SU-DHL-6 (cell line): ENCODE measurements at regions not wholly inside any gene's neighbourhood (a gene's known extent, or its start where the extent isn't known, plus 50 kb on each side); places are given as distances from the start of the nearest gene placed in this dataset.

Experiments used
- H2AFZ ChIP-seq: fragments of 200-600 bp; sonication (generic); 2 replicates; pipeline ENCODE4 v1.6.1; 2014; ENCODE audit warnings: low read depth, mild to moderate bottlenecking, moderate library complexity, mixed read lengths, antibody characterized with exemption, low read length; ENCODE audit not compliant: severe bottlenecking
- H3F3A ChIP-seq: fragments of 200-600 bp; shearing (Covaris generic); 2 replicates; pipeline ENCODE4 v1.6.0; 2016; ENCODE audit warnings: antibody characterized with exemption, mild to moderate bottlenecking; ENCODE audit not compliant: insufficient read depth
- H3K27ac ChIP-seq: fragments of 200-600 bp; sonication (generic); 2 replicates; pipeline ENCODE4 v1.5.1; 2016; ENCODE audit warnings: low read depth, mild to moderate bottlenecking, low read length, moderate library complexity, mixed read lengths
- H3K27me3 ChIP-seq: fragments of 200-600 bp; sonication (generic), shearing (Covaris generic); 2 replicates; pipeline ENCODE4 v1.6.0; 2014; ENCODE audit warnings: mild to moderate bottlenecking, low read length
- H3K36me3 ChIP-seq: fragments of 200-600 bp; sonication (generic); 2 replicates; pipeline ENCODE4 v1.6.1; 2014; ENCODE audit warnings: mild to moderate bottlenecking, low read length, mixed read lengths
- H3K4me2 ChIP-seq: fragments of 300-600, 200-600 bp; shearing (Covaris generic), sonication (generic); 2 replicates; pipeline ENCODE4 v1.6.0; 2014; ENCODE audit warnings: low read length, low read depth, mild to moderate bottlenecking; ENCODE audit not compliant: poor library complexity, severe bottlenecking
- H3K4me3 ChIP-seq: fragments of 200-600 bp; sonication (generic); 2 replicates; pipeline ENCODE4 v1.5.1; 2014; ENCODE audit warnings: antibody characterized with exemption, low read length, mild to moderate bottlenecking, mixed read lengths; ENCODE audit not compliant: insufficient read depth, poor library complexity, severe bottlenecking
- H3K79me2 ChIP-seq: fragments of 200-600 bp; sonication (generic); 2 replicates; pipeline ENCODE4 v1.6.1; 2014; ENCODE audit warnings: mild to moderate bottlenecking, low read length, moderate library complexity; ENCODE audit not compliant: insufficient read depth
- H3K9ac ChIP-seq: fragments of 200-600 bp; sonication (generic); 2 replicates; pipeline ENCODE4 v1.7.0; 2014; ENCODE audit warnings: mild to moderate bottlenecking, low read length
- H3K9me2 ChIP-seq: fragments of 200-600 bp; sonication (generic); replicated peaks from 2 replicates; pipeline ENCODE4 v1.6.1; 2014; ENCODE audit warnings: low read length; ENCODE audit not compliant: insufficient read depth
- H3K9me3 ChIP-seq: fragments of 200-600 bp; sonication (generic); 2 replicates; pipeline ENCODE4 v1.6.1; 2014; ENCODE audit warnings: low read length, mixed read lengths; ENCODE audit not compliant: insufficient read depth
- H4K20me1 ChIP-seq: fragments of 200-600 bp; sonication (generic); 2 replicates; pipeline ENCODE4 v1.6.1; 2014; ENCODE audit warnings: low read depth, mild to moderate bottlenecking, antibody characterized with exemption, low read length, moderate library complexity, mixed read lengths
- CTCF ChIP-seq: fragments of 200-600 bp; sonication (generic); IDR thresholded peaks from one replicate; pipeline ENCODE4 v1.5.1; 2017; ENCODE audit warnings: antibody characterized with exemption, mild to moderate bottlenecking, low read length, moderate library complexity; ENCODE audit not compliant: insufficient read depth, poor library complexity, severe bottlenecking
- EZH2phosphoT487 ChIP-seq: fragments of 200-600 bp; sonication (generic), shearing (Covaris generic); conservative IDR thresholded peaks from 2 replicates; pipeline ENCODE4 v1.6.1; 2018; ENCODE audit warnings: mild to moderate bottlenecking, antibody characterized with exemption, low read length, moderate library complexity, mixed read lengths

- Histone ChIP-seq H3F3A (no peaks in the 10 kb centered on the region), H3K36me3 (no peaks in the 10 kb centered on the region), H3K4me2 (no peak overlapping the region), H3K9ac (no peak overlapping the region), H3K27ac (no peak overlapping the region), H3K9me3 (no peaks in the 10 kb centered on the region), H3K4me3 (no peak overlapping the region), H2AFZ (no peak overlapping the region), H3K27me3 (no peaks in the 10 kb centered on the region), H3K79me2 (no peaks in the 10 kb centered on the region), H3K9me2 (no peaks in the 10 kb centered on the region), H4K20me1 (no peaks in the 10 kb centered on the region)
- TF ChIP-seq CTCF (no peak), EZH2phosphoT487 (no peak)
These were observed 95.5 kb upstream of the PDE3A start for GRCh38 chr12:20272801-20273200.

GRCh38 chr12:20274008-20274407 lies 94.3 kb upstream of the PDE3A start:
- H3K9me2 ChIP-seq, result no peaks in the 10 kb centered on the region
- no peaks in the 10 kb centered on the region for H3K79me2 ChIP-seq
- no peak overlapping the region for H3K4me3 ChIP-seq
- H3K9me3 ChIP-seq, result no peaks in the 10 kb centered on the region
- H3K9ac ChIP-seq, result no peak overlapping the region
- no peak for TF ChIP-seq EZH2phosphoT487
- TF ChIP-seq CTCF, result no peak
- no peaks in the 10 kb centered on the region for H4K20me1 ChIP-seq
- no peaks in the 10 kb centered on the region for H3K27me3 ChIP-seq
- no peak overlapping the region for H2AFZ ChIP-seq
- H3K27ac ChIP-seq, result no peak overlapping the region
- H3F3A ChIP-seq, result no peaks in the 10 kb centered on the region
- H3K4me2 ChIP-seq, result no peak overlapping the region
- H3K36me3 ChIP-seq, result no peaks in the 10 kb centered on the region

GRCh38 chr12:20278276-20278675 lies 90.1 kb upstream of the PDE3A start:
- Histone ChIP-seq H4K20me1 (no peaks in the 10 kb centered on the region), H3K9ac (no peak overlapping the region), H3K36me3 (no peaks in the 10 kb centered on the region), H3K4me3 (no peak overlapping the region), H3K9me3 (no peaks in the 10 kb centered on the region), H3F3A (no peaks in the 10 kb centered on the region), H2AFZ (no peak overlapping the region), H3K27ac (no peak overlapping the region), H3K4me2 (no peak overlapping the region), H3K27me3 (no peaks in the 10 kb centered on the region), H3K79me2 (no peaks in the 10 kb centered on the region), H3K9me2 (no peaks in the 10 kb centered on the region)
- TF ChIP-seq EZH2phosphoT487 (no peak), CTCF (no peak)

DNA sequence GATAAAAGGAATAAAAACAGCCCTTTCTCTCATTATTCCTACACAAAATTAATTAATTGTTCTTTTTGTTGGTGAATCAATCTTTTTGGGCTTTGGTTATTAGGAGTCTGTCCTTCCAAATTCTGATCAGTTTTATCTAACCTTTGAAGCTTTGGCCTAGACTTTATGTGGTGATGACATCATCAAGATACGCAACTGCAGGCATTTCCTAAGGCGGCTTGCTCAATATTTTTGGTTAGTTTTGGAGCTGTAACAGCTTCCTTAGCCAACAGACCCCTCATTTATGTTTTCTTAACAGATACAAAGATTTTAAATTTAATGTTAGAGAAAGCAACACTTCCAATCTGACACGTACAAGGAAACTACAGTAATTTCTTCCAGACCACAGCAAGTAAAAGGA lies 87.8 kb upstream of the PDE3A start:
- Histone ChIP-seq H3K79me2 (no peaks in the 10 kb centered on the region), H3F3A (no peaks in the 10 kb centered on the region), H3K9me2 (no peaks in the 10 kb centered on the region), H4K20me1 (no peaks in the 10 kb centered on the region), H3K36me3 (no peaks in the 10 kb centered on the region), H3K4me3 (no peak overlapping the region), H3K9ac (no peak overlapping the region), H3K4me2 (no peak overlapping the region), H3K9me3 (no peaks in the 10 kb centered on the region), H2AFZ (no peak overlapping the region), H3K27ac (no peak overlapping the region), H3K27me3 (no peaks in the 10 kb centered on the region)
- no peak for TF ChIP-seq EZH2phosphoT487
- TF ChIP-seq CTCF, result no peak
